ENCODE measurements at regions not wholly inside any gene's neighbourhood (a gene's known extent, or its start where the extent isn't known, plus 50 kb on each side); places are given as distances from the start of the nearest gene placed in this dataset.

GRCh38 chr12:126112141-126112540, 1046.9 kb downstream of the AACS start:
- H2BK20ac ChIP-seq (ENCODE audit: low read length), result no peak overlapping the region
- H2AK5ac ChIP-seq (ENCODE audit: low read depth, low read length), result no peak overlapping the region
- H2BK120ac ChIP-seq (replicated peaks; ENCODE audit: low read depth, low read length), result no peak overlapping the region
- 85% methylated on average over 1 of the region's 1 CpG; no CpG with 5 or more reads in 1 of the 2 experiments for WGBS, 2 experiments (ENCODE audit: extremely low coverage in 1 of 2, insufficient coverage in 1 of 2, insufficient read length in 1 of 2, insufficient replicate concordance in 2 of 2, low coverage in 1 of 2, low lambda C conversion rate in 2 of 2, missing lambda C conversion rate in 1 of 2)
- H3K4me2 ChIP-seq (ENCODE audit: insufficient read depth in 1 of 2, low read depth in 2 of 2, low read length in 2 of 2), result no peak overlapping the region
- POLR2A ChIA-PET (ENCODE audit: partially characterized antibody), result no interaction called here
- CTCF ChIA-PET (ENCODE audit: partially characterized antibody), result no interaction called here
- H4K5ac ChIP-seq (ENCODE audit: insufficient read length, low read depth, low read length), result no peak overlapping the region
- H4K91ac ChIP-seq (replicated peaks; ENCODE audit: insufficient read length, low read length), result no peak overlapping the region
- H3K27ac ChIP-seq (ENCODE audit: low read depth, low read length), result no peak overlapping the region
- no peak overlapping the region for H3K56ac ChIP-seq (replicated peaks; ENCODE audit: insufficient read length, low read depth, low read length)
- H2BK15ac ChIP-seq (ENCODE audit: low read length), result no peak overlapping the region
- H3K79me1 ChIP-seq (ENCODE audit: low read depth, low read length), result no peaks in the 10 kb centered on the region
- no peaks in the 10 kb centered on the region for H3K9me3 ChIP-seq (ENCODE audit: insufficient read depth in 2 of 2, low read depth in 1 of 2, low read length in 1 of 2)
- FAIRE-seq, result no peak
- H4K20me1 ChIP-seq (replicated peaks in 1 of 2; ENCODE audit: control insufficient read depth in 1 of 2, insufficient read depth in 2 of 2, low read length in 2 of 2), result no peaks in the 10 kb centered on the region
- H3K79me2 ChIP-seq (ENCODE audit: control insufficient read depth in 1 of 2, insufficient read depth in 2 of 2, low read length in 2 of 2), result no peaks in the 10 kb centered on the region
- no peaks in the 10 kb centered on the region for H3K23me2 ChIP-seq (ENCODE audit: low read depth, low read length)
- peaks cover 0 to 5% (median 1%) of the 10 kb centered on the region in 4 experiments; a peak in 2 of 7 replicates for H3K4me1 ChIP-seq (replicated peaks in 1 of 4; ENCODE audit: control insufficient read depth in 3 of 4, insufficient read depth in 4 of 4, low read length in 3 of 4)
- H3K9ac ChIP-seq (replicated peaks in 1 of 4; ENCODE audit: extremely low read depth in 1 of 4, low read depth in 3 of 4, low read length in 3 of 4), result no peak overlapping the region
- H3K36me3 ChIP-seq (ENCODE audit: control insufficient read depth in 2 of 4, insufficient read depth in 4 of 4, low read length in 3 of 4), result no peaks in the 10 kb centered on the region
- peaks cover 0 to 4% (median 0%) of the 10 kb centered on the region in 4 experiments; a peak in 1 of 7 replicates for H3K27me3 ChIP-seq (replicated peaks in 1 of 4; ENCODE audit: control insufficient read depth in 3 of 4, extremely low read depth in 1 of 4, insufficient read depth in 3 of 4, low read length in 3 of 4)
- no peak overlapping the region for H2BK5ac ChIP-seq (ENCODE audit: low read depth, low read length)
- no peak overlapping the region for H3K23ac ChIP-seq (ENCODE audit: insufficient read length)
- no peak overlapping the region for H3K4ac ChIP-seq (replicated peaks; ENCODE audit: insufficient read length, low read depth, low read length)
- H4K8ac ChIP-seq (ENCODE audit: extremely low read depth, insufficient read depth, low read length), result no peak overlapping the region
- H3K18ac ChIP-seq (ENCODE audit: extremely low read depth, low read length), result no peak overlapping the region
- H2AFZ ChIP-seq (ENCODE audit: low read length), result no peak overlapping the region
- no peak for DNase-seq (ENCODE audit: low read depth in 1 of 2, low spot score in 2 of 2)
- no peak overlapping the region for H2BK12ac ChIP-seq (ENCODE audit: low read depth, low read length)
- no peak overlapping the region for H3K14ac ChIP-seq (ENCODE audit: insufficient read length)
- H3K4me3 ChIP-seq (ENCODE audit: extremely low read depth in 1 of 4, insufficient read depth in 2 of 4, low read depth in 3 of 4, low read length in 4 of 4), result no peak overlapping the region
- TF ChIP-seq SIN3A (conservative IDR thresholded peaks at IDR 0.05 in 1 of 2, IDR thresholded peaks at IDR 0.05 in 1 of 2; ENCODE audit: low read depth in 1 of 2, low read length in 2 of 2) (no peak), SP4 (IDR thresholded peaks at IDR 0.05; ENCODE audit: low read length) (no peak), NRF1 (IDR thresholded peaks at IDR 0.05; ENCODE audit: low read depth, low read length) (no peak), SP2 (IDR thresholded peaks at IDR 0.05; ENCODE audit: low read length) (no peak), TAF7 (optimal IDR thresholded peaks at IDR 0.05; ENCODE audit: borderline replicate concordance, low read depth, low read length) (no peak), SP1 (IDR thresholded peaks at IDR 0.05; ENCODE audit: low read depth, low read length) (no peak), EP300 (IDR thresholded peaks at IDR 0.05; ENCODE audit: borderline replicate concordance in 1 of 2, low read depth in 2 of 2, low read length in 2 of 2) (no peak), TCF12 (IDR thresholded peaks at IDR 0.05; ENCODE audit: low read depth, low read length) (no peak), SIX5 (IDR thresholded peaks at IDR 0.05; ENCODE audit: low read depth, low read length) (no peak), SAP30 (IDR thresholded peaks at IDR 0.05; ENCODE audit: insufficient read depth, insufficient replicate concordance, low read length) (no peak), EGR1 (IDR thresholded peaks at IDR 0.05; ENCODE audit: borderline replicate concordance, low read depth, low read length) (no peak), HDAC2 (IDR thresholded peaks at IDR 0.05; ENCODE audit: borderline replicate concordance in 1 of 2, low read depth in 2 of 2, low read length in 2 of 2) (no peak), E2F6 (IDR thresholded peaks at IDR 0.05) (no peak)
